CD14-positive monocyte (primary cell): ENCODE measurements at regions not wholly inside any gene's neighbourhood (a gene's known extent, or its start where the extent isn't known, plus 50 kb on each side); places are given as distances from the start of the nearest gene placed in this dataset.

ENCODE experiments used
- DNase-seq, 3 donors: peaks; one replicate each; pipeline ENCODE4 v3.0.0-alpha.2; 2011 to 2022
- H2AFZ ChIP-seq: 2 replicates; pipeline ENCODE4 v1.6.0; 2012; ENCODE audit warnings: mild to moderate bottlenecking, low read depth, low read length, inconsistent platforms; ENCODE audit not compliant: insufficient read depth, poor library complexity, severe bottlenecking
- H3K27ac ChIP-seq, 2 donors: 1 replicate in 1 of 2; 2 replicates in 1 of 2; pipeline ENCODE4 v1.5.1; 2012 to 2013; ENCODE audit warnings: low read length in 2 of 2, control low read depth in 1 of 2, inconsistent platforms in 1 of 2, low read depth in 1 of 2, mild to moderate bottlenecking in 1 of 2
- H3K27me3 ChIP-seq, 2 donors: one replicate each; pipeline versions ENCODE4 v1.6.0 to v1.6.1; 2011 to 2013; ENCODE audit warnings: low read length in 2 of 2; ENCODE audit not compliant: control insufficient read depth in 2 of 2, insufficient read depth in 2 of 2
- H3K36me3 ChIP-seq, 2 donors: replicated peaks in 1 of 2; 1 replicate in 1 of 2; 2 replicates in 1 of 2; pipeline versions ENCODE4 v1.5.1 to v1.6.1; 2012 to 2013; ENCODE audit warnings: low read length in 2 of 2, control low read depth in 1 of 2, inconsistent platforms in 1 of 2, mild to moderate bottlenecking in 1 of 2; ENCODE audit not compliant: insufficient read depth in 2 of 2, control insufficient read depth in 1 of 2
- H3K4me1 ChIP-seq, 2 donors: 1 replicate in 1 of 2; 2 replicates in 1 of 2; pipeline versions ENCODE4 v1.5.1 to v1.6.1; 2012 to 2013; ENCODE audit warnings: low read length in 2 of 2, control low read depth in 1 of 2, inconsistent platforms in 1 of 2, mild to moderate bottlenecking in 1 of 2, moderate library complexity in 1 of 2; ENCODE audit not compliant: insufficient read depth in 2 of 2, control insufficient read depth in 1 of 2
- H3K4me2 ChIP-seq: replicated peaks from 2 replicates; pipeline ENCODE3; 2012; ENCODE audit warnings: low read length, moderate library complexity, mild to moderate bottlenecking; ENCODE audit not compliant: poor library complexity, severe bottlenecking; ENCODE audit errors: extremely low read depth
- H3K4me3 ChIP-seq, 3 experiments: fragments of 200-600 bp in 1 of 3; sonication (generic) in 1 of 3; replicated peaks in 1 of 3; 1 replicate in 2 of 3; 2 replicates in 1 of 3; pipeline ENCODE4 v1.5.1; 2011 to 2013; ENCODE audit warnings: low read length in 3 of 3, mild to moderate bottlenecking in 3 of 3, control low read depth in 2 of 3, low read depth in 2 of 3, inconsistent platforms in 1 of 3, moderate library complexity in 1 of 3
- H3K79me2 ChIP-seq: 2 replicates; pipeline ENCODE4 v1.6.0; 2012; ENCODE audit warnings: mild to moderate bottlenecking, control low read depth, inconsistent platforms, low read length, moderate library complexity; ENCODE audit not compliant: insufficient read depth
- H3K9ac ChIP-seq: 2 replicates; pipeline ENCODE4 v1.6.0; 2017; ENCODE audit warnings: low read length, mild to moderate bottlenecking; ENCODE audit not compliant: insufficient read depth, poor library complexity, severe bottlenecking
- H3K9me3 ChIP-seq, 2 donors: replicated peaks in 1 of 2; 1 replicate in 1 of 2; 2 replicates in 1 of 2; pipeline versions ENCODE4 v1.5.1 to v1.6.1; 2012 to 2013; ENCODE audit warnings: low read length in 2 of 2, control low read depth in 1 of 2; ENCODE audit not compliant: control insufficient read depth in 1 of 2, insufficient read depth in 1 of 2
- H4K20me1 ChIP-seq: 2 replicates; pipeline ENCODE4 v1.6.0; 2012; ENCODE audit warnings: mild to moderate bottlenecking, low read length, control low read depth, moderate library complexity; ENCODE audit not compliant: insufficient read depth
- H3K27ac Mint-ChIP-seq, 7 donors: one replicate each; pipeline ENCODE4 v1.8.0; 2020; ENCODE audit warnings: mild to moderate bottlenecking in 7 of 7, mixed read lengths in 7 of 7, moderate library complexity in 6 of 7, inconsistent platforms in 2 of 7
- H3K27me3 Mint-ChIP-seq, 3 donors: one replicate each; pipeline ENCODE4 v1.8.0; 2021 to 2022; ENCODE audit warnings: low read depth in 3 of 3, mild to moderate bottlenecking in 3 of 3, mixed read lengths in 3 of 3, moderate library complexity in 3 of 3, inconsistent platforms in 1 of 3
- H3K36me3 Mint-ChIP-seq, 2 donors: one replicate each; pipeline ENCODE4 v1.8.0; 2020; ENCODE audit warnings: mixed read lengths in 2 of 2, inconsistent platforms in 1 of 2, mild to moderate bottlenecking in 1 of 2
- H3K4me1 Mint-ChIP-seq: one replicate; pipeline ENCODE4 v1.8.0; 2020; ENCODE audit warnings: mild to moderate bottlenecking, mixed read lengths
- H3K4me3 Mint-ChIP-seq, 2 donors: one replicate each; pipeline ENCODE4 v1.8.0; 2020; ENCODE audit warnings: mild to moderate bottlenecking in 2 of 2, mixed read lengths in 2 of 2, moderate library complexity in 1 of 2
- H3K9me3 Mint-ChIP-seq, 7 donors: one replicate each; pipeline ENCODE4 v1.8.0; 2020 to 2022; ENCODE audit warnings: mixed read lengths in 7 of 7, mild to moderate bottlenecking in 6 of 7, moderate library complexity in 6 of 7, inconsistent platforms in 2 of 7
- WGBS: methylation state at CpG from one replicate; pipeline ENCODE4 v1.1.5; 2013; ENCODE audit warnings: missing lambda C conversion rate; ENCODE audit not compliant: insufficient coverage; 5-methylcytosine and 5-hydroxymethylcytosine counted together
- intact Hi-C, 2 donors: fragments of 100-400 bp; cut with micrococcal nuclease; formaldehyde crosslinking; loops; one replicate each; pipeline versions ENCODE4 v1.15.0 to v1.15.1; 2023
- TF ChIP-seq, protein P1 (sequence below): fragments of 200-600 bp; IDR thresholded peaks from one replicate; pipeline ENCODE4 v1.8.0; 2022; ENCODE audit warnings: antibody characterized with exemption, mild to moderate bottlenecking

DNA sequence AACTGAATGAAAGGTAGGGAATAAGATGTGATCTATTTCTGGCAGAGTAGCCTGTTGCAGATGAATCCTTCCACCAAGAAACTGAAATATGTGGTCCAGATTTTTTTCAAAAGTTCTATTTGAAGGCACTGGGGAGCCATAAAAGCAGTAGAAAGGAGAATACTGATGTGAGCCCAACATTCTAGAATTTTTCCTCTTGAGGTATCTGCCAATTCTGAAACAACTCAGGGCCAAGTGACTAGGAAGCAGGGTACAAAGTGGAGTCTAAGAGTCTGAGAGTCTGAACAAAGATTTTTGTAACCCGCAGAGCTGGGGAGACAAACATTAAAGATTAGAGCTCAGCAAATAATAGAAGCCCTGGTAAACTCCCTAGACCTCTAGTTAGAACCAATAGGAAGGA, 58.3 kb upstream of the SLCO3A1 start:
- Mint-ChIP-seq H3K4me3 (no peak overlapping the region), H3K36me3 (no peaks in the 10 kb centered on the region), H3K4me1 (no peaks in the 10 kb centered on the region), H3K27me3 (peaks cover 0 to 2% (median 2%) of the 10 kb centered on the region in 3 donors), H3K9me3 (peaks cover 0 to 3% (median 0%) of the 10 kb centered on the region in 7 donors), H3K27ac (no peak overlapping the region)
- no peak overlapping the region for H3K4me3 ChIP-seq
- WGBS = no CpG with 5 or more reads among the region's 1 CpG
- no peaks in the 10 kb centered on the region for H3K9me3 ChIP-seq
- no peak overlapping the region for H3K27ac ChIP-seq
- H3K4me2 ChIP-seq = no peak overlapping the region
- intact Hi-C loops = no loop called here
- H3K36me3 ChIP-seq = no peaks in the 10 kb centered on the region
- no peak overlapping the region for H2AFZ ChIP-seq
- no peaks in the 10 kb centered on the region for H4K20me1 ChIP-seq
- no peaks in the 10 kb centered on the region for H3K79me2 ChIP-seq
- no peaks in the 10 kb centered on the region for H3K4me1 ChIP-seq
- TF ChIP-seq, protein P1, sequence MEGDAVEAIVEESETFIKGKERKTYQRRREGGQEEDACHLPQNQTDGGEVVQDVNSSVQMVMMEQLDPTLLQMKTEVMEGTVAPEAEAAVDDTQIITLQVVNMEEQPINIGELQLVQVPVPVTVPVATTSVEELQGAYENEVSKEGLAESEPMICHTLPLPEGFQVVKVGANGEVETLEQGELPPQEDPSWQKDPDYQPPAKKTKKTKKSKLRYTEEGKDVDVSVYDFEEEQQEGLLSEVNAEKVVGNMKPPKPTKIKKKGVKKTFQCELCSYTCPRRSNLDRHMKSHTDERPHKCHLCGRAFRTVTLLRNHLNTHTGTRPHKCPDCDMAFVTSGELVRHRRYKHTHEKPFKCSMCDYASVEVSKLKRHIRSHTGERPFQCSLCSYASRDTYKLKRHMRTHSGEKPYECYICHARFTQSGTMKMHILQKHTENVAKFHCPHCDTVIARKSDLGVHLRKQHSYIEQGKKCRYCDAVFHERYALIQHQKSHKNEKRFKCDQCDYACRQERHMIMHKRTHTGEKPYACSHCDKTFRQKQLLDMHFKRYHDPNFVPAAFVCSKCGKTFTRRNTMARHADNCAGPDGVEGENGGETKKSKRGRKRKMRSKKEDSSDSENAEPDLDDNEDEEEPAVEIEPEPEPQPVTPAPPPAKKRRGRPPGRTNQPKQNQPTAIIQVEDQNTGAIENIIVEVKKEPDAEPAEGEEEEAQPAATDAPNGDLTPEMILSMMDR = no peak
- DNase-seq = no peak
- no peaks in the 10 kb centered on the region for H3K27me3 ChIP-seq
- H3K9ac ChIP-seq = no peak overlapping the region

- no peak overlapping the region for H3K27ac ChIP-seq
- Mint-ChIP-seq H3K4me1 (no peaks in the 10 kb centered on the region), H3K4me3 (no peak overlapping the region), H3K36me3 (no peaks in the 10 kb centered on the region), H3K27me3 (peaks cover 0 to 2% (median 2%) of the 10 kb centered on the region in 3 donors), H3K9me3 (peaks cover 0 to 6% (median 3%) of the 10 kb centered on the region in 7 donors), H3K27ac (no peak overlapping the region)
- H3K9me3 ChIP-seq = no peaks in the 10 kb centered on the region
- TF ChIP-seq, protein P1 = no peak
- no peak overlapping the region for H3K9ac ChIP-seq
- intact Hi-C loops = no loop called here
- no peak for DNase-seq
- H3K27me3 ChIP-seq = no peaks in the 10 kb centered on the region
- H3K4me1 ChIP-seq = no peaks in the 10 kb centered on the region
- no peak overlapping the region for H2AFZ ChIP-seq
- no peaks in the 10 kb centered on the region for H3K79me2 ChIP-seq
- 89% methylated on average over 8 of the region's 9 CpGs for WGBS
- no peak overlapping the region for H3K4me2 ChIP-seq
- H3K4me3 ChIP-seq = no peak overlapping the region
- no peaks in the 10 kb centered on the region for H3K36me3 ChIP-seq
- H4K20me1 ChIP-seq = no peaks in the 10 kb centered on the region
These were observed 51.5 kb upstream of the SLCO3A1 start for GRCh38 chr15:91801836-91802534.
